ENCODE measurements at regions not wholly inside any gene's neighbourhood (a gene's known extent, or its start where the extent isn't known, plus 50 kb on each side); places are given as distances from the start of the nearest gene placed in this dataset.

DNA sequence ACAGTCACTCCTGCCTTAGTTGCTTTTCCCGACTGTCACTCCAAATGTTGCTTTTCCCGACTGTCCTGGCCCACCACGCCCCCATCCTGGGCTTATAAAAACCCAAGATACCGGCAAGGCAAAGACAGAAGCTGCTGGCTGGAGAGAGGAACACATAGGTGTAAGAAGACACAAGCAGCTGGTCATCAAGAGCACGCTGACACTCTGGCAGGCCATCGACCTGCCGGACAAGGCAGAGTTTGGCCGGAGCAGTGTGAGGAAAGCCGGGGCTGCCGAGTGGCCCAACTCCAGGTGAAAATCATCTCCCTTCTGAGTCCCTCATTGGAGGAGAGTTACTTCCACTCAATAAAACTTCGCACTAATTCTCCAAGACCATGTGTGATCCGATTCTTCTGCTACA, 349.5 kb downstream of the SLITRK1 start:
- Histone ChIP-seq H3K27ac (replicated peaks) (no peak overlapping the region), H3K4me3 (replicated peaks; ENCODE audit: insufficient read depth, low read length) (no peak overlapping the region), H3K27me3 (ENCODE audit: insufficient read depth, poor library complexity, severe bottlenecking) (no peaks in the 10 kb centered on the region)
- DNase-seq (ENCODE audit: low read depth in 1 of 2, low spot score in 1 of 2): no peak
- no peak for TF ChIP-seq SPI1 (IDR thresholded peaks at IDR 0.05; ENCODE audit: borderline replicate concordance, low read depth)

- H3K27ac ChIP-seq (replicated peaks): no peak overlapping the region
- no peak for DNase-seq (ENCODE audit: low read depth in 1 of 2, low spot score in 1 of 2)
Measured at GRCh38 chr13:83531022-83531421, 351.3 kb downstream of the SLITRK1 start.

DNA sequence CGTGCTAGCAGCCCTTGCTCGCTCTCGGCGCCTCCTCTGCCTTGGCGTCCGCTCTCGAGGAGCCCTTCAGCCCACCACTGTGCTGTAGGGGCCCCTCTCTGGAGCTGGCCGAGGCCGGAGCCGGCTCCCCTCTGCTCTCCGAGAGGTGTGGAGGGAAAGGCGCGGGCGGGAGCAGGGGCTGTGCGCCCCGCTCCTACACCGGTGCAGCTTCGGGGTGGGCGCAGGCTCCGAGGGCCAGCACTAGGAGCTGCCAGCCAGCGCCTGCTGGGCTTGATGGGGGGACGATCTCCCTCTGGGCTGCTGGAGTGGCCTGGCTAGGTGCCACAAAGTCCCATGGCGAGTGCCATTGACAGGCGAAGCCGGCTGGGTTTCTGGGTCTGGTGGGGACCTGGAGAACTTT, 365.5 kb downstream of the SLITRK1 start:
- DNase-seq (ENCODE audit: low read depth in 1 of 2, low spot score in 1 of 2): no peak
- no peak overlapping the region for H3K4me3 ChIP-seq (replicated peaks; ENCODE audit: insufficient read depth, low read length)
- TF ChIP-seq, protein P1, sequence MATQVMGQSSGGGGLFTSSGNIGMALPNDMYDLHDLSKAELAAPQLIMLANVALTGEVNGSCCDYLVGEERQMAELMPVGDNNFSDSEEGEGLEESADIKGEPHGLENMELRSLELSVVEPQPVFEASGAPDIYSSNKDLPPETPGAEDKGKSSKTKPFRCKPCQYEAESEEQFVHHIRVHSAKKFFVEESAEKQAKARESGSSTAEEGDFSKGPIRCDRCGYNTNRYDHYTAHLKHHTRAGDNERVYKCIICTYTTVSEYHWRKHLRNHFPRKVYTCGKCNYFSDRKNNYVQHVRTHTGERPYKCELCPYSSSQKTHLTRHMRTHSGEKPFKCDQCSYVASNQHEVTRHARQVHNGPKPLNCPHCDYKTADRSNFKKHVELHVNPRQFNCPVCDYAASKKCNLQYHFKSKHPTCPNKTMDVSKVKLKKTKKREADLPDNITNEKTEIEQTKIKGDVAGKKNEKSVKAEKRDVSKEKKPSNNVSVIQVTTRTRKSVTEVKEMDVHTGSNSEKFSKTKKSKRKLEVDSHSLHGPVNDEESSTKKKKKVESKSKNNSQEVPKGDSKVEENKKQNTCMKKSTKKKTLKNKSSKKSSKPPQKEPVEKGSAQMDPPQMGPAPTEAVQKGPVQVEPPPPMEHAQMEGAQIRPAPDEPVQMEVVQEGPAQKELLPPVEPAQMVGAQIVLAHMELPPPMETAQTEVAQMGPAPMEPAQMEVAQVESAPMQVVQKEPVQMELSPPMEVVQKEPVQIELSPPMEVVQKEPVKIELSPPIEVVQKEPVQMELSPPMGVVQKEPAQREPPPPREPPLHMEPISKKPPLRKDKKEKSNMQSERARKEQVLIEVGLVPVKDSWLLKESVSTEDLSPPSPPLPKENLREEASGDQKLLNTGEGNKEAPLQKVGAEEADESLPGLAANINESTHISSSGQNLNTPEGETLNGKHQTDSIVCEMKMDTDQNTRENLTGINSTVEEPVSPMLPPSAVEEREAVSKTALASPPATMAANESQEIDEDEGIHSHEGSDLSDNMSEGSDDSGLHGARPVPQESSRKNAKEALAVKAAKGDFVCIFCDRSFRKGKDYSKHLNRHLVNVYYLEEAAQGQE (IDR thresholded peaks at IDR 0.05; ENCODE audit: insufficient replicate concordance, low read depth): no peak
- TF ChIP-seq GABPA (IDR thresholded peaks at IDR 0.05; ENCODE audit: low read depth) (no peak), SPI1 (IDR thresholded peaks at IDR 0.05; ENCODE audit: borderline replicate concordance, low read depth) (no peak), POLR2AphosphoS5 (IDR thresholded peaks at IDR 0.05; ENCODE audit: low read depth) (no peak), CTCF (IDR thresholded peaks at IDR 0.05; ENCODE audit: insufficient read depth, low read length) (no peak)
- no peak overlapping the region for H3K27ac ChIP-seq (replicated peaks)
- H3K27me3 ChIP-seq (ENCODE audit: insufficient read depth, poor library complexity, severe bottlenecking): no peaks in the 10 kb centered on the region

More at GRCh38 chr13:83531022-83531421, 351.3 kb downstream of the SLITRK1 start:
- Histone ChIP-seq H3K4me3 (replicated peaks; ENCODE audit: insufficient read depth, low read length) (no peak overlapping the region), H3K27me3 (ENCODE audit: insufficient read depth, poor library complexity, severe bottlenecking) (no peaks in the 10 kb centered on the region)
- TF ChIP-seq GABPA (IDR thresholded peaks at IDR 0.05; ENCODE audit: low read depth): no peak
- no peak for TF ChIP-seq CTCF (IDR thresholded peaks at IDR 0.05; ENCODE audit: insufficient read depth, low read length)

DNA sequence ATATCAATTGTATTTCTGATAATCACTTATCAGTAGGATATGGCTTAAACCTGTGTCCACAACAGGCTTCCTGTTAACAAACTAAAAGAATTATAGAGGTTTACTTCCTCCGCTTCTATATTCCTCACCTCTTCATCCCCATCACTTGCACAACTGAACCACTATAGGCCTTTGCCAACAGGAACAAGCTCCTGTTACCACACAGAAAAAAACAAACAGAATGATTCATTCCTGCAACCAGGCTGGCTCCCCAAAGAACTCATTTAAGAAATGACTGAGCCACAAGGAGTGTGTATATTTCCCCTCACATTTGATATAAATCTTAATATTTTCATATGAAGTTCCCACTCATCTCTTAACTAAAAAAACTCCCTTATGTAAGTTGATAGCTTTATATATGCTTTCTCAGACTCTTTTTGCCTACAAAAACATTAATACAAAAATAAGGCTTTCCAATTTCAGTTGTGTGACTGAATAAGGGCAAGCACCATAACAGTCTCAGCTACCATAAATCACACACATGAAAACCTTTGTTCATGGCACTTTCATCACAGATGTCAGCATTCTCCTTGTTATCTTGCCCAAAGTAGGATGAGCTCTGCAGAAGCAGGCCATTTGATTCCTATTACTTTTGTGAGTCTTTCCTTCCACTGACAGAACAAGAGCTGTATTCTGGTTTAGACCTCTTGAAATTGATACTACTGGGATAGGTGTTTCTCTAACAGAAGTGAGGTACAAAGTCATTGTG, 366.8 kb downstream of the SLITRK1 start:
- TF ChIP-seq GABPA (IDR thresholded peaks at IDR 0.05; ENCODE audit: low read depth) (no peak), CTCF (IDR thresholded peaks at IDR 0.05; ENCODE audit: insufficient read depth, low read length) (no peak), POLR2AphosphoS5 (IDR thresholded peaks at IDR 0.05; ENCODE audit: low read depth) (no peak), SPI1 (IDR thresholded peaks at IDR 0.05; ENCODE audit: borderline replicate concordance, low read depth) (no peak)
- TF ChIP-seq, protein P1 (IDR thresholded peaks at IDR 0.05; ENCODE audit: insufficient replicate concordance, low read depth): no peak
- no peaks in the 10 kb centered on the region for H3K27me3 ChIP-seq (ENCODE audit: insufficient read depth, poor library complexity, severe bottlenecking)
- DNase-seq (ENCODE audit: low read depth in 1 of 2, low spot score in 1 of 2): no peak
- no peak overlapping the region for H3K27ac ChIP-seq (replicated peaks)
- no peak overlapping the region for H3K4me3 ChIP-seq (replicated peaks; ENCODE audit: insufficient read depth, low read length)

Measured in HL-60 (cell line).